SW480 (cell line): ENCODE measurements at regions not wholly inside any gene's neighbourhood (a gene's known extent, or its start where the extent isn't known, plus 50 kb on each side); places are given as distances from the start of the nearest gene placed in this dataset.
"Not testable (repeated sequence)": the region's sequence is repeated elsewhere in the genome, so short reads cannot be mapped to it uniquely, and the experiment has no call there.

Source experiments
- DNase-seq: peaks from one replicate; pipeline ENCODE4 v3.0.0-alpha.2; 2016; ENCODE audit warnings: low spot score

DNA sequence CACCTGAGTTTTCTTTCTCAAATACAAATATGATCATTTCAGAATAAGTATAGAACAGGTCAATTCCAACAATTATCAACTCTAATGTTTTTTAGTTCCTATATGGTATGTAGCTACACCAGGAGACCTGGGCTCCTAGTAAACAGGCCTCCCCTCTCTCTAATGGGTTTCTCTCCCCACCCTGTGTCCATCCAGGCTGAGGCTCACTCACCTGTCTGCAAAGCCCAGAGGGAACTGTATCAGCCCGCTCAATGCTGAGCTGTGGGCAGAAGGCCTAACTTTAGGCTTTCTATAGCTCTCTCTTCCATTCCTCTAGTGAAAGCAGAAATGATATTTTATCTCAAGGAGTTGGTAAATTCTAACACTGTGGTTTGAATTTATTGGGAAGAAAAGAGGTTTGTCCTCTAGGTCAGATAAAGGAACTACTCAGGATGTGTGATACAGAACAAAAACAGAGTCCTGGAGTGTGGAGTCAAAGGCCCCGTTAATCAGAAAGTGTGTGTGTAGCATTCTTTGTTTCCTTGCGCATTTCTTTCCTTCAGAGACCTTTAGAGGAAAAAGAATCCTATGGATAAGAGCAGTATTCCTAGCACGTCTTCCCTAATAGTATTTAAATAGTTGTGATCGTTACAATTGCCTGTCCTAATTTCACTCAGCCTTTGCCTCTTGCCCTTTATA lies 408.9 kb downstream of the PYDC2 start:
- DNase-seq = no peak

GRCh38 chr3:191873736-191874135 lies 412.8 kb downstream of the PYDC2 start:
- no peak for DNase-seq

- DNase-seq = peak; percentile 9
These were observed 421.3 kb downstream of the PYDC2 start for GRCh38 chr3:191882289-191882688.

GRCh38 chr3:191884132-191884531 lies 423.2 kb downstream of the PYDC2 start:
- DNase-seq = no peak

DNA sequence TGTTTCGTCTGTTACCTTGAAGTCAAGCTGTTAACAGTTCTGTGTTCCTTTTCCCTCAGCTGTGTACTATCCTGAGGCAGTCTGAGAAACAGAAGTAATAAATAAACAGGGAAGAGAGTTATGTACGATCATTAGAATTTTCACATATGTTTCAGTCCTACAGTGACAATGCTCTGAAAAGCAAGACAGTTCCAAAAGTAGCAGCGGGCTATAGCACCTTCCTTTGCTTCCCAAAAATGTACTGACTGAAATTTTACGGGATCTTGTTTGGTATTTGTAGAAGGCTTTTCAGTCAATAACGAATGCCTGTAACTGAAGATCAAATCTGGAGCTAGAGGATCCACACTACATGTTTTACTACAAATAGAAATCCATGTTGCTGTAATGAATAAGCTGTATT lies 428.1 kb downstream of the PYDC2 start:
- no peak for DNase-seq

DNA sequence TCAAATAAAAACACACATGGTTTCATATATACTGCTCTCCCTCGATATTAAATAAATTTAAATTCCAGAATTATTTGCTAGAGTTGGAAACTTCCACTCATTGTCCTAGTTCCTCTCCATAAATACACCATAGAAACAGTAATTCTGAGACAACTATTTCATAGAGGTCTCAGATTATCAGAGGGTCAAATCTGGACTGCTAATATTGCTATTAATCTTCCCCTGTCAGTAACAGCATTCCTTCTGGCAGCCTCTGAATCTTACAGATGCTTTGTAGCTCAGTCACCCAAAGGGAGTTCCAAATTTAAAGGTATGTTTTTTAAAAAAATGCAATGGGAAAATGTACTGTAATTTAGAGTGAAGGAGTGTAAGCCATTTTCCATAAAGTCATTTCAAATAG lies 428.8 kb downstream of the PYDC2 start:
- DNase-seq = no peak

- DNase-seq = no peak
These were observed 433.4 kb downstream of the PYDC2 start for GRCh38 chr3:191894406-191894805.

- DNase-seq = peak; percentile 48
These were observed 440.8 kb downstream of the PYDC2 start for GRCh38 chr3:191901741-191902140.

DNA sequence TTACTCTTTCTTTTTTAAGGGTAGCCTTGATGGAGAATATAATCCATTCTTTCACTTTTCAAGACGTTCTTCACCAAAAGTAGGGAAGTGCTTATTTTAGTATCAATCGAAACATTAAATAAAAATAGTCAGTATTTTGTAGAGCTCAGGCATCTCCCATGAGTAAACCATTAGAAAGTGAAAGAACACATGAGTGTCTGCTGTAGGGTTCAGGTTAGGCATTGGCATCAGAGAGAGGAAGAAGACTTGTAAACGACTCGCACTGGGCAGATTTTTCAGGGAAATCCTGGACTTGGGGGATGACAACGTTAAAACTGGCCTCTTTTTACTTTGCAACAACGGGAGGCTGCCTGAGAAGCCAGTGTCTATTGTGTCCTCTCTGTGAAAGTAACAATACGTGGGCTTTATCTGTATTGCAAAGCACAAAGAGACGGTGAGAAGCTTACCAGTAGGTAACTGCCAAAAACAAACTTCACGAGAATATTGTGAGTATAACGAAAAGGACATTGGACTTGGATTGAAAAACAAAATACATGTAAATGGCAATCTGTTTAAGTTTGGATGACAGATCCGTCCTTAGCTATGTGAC lies 451.7 kb downstream of the PYDC2 start:
- no peak for DNase-seq

GRCh38 chr3:191915712-191916111 lies 454.7 kb downstream of the PYDC2 start:
- DNase-seq = no peak

GRCh38 chr3:191919491-191920026 lies 458.6 kb downstream of the PYDC2 start:
- no peak for DNase-seq

DNA sequence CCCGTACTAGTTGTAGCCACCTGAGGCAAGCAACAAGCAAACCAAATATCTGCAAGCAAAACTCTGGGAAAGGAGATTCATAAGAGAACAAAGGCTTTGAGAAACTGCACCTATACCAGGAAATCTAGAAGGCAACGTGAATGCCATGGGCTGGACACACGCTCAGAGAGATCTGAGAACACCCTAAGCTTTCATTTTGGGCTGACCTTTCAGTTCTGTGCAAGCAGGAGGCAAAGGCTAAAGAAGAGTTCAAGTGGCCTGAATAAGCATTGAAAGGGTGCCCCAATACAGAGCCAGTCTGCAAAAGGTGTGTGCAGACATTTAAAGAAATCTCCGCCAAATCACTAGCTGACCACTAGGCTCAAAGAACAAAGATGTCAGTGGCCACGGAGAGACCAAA lies 461.6 kb downstream of the PYDC2 start:
- no peak for DNase-seq

GRCh38 chr3:191927183-191927817 lies 466.3 kb downstream of the PYDC2 start:
- DNase-seq = not testable (repeated sequence)

DNA sequence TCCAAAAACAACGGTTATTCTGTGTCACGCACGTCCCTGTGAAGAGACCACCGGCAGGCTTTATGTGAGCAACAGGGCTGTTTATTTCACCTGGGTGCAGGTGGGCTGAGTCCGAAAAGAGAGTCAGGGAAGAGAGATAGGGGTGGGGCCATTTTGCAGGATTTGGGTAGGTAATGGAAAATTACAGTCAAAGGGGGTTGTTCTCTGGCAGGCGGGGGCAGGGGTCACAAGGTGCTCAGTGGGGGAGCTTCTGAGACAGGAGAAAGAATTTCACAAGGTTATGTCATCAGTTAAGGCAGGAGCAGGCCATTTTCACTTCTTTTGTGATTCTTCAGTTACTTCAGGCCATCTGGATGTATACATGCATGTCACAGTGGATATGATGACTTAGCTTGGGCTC lies 467.0 kb downstream of the PYDC2 start:
- DNase-seq = not testable (repeated sequence)

DNA sequence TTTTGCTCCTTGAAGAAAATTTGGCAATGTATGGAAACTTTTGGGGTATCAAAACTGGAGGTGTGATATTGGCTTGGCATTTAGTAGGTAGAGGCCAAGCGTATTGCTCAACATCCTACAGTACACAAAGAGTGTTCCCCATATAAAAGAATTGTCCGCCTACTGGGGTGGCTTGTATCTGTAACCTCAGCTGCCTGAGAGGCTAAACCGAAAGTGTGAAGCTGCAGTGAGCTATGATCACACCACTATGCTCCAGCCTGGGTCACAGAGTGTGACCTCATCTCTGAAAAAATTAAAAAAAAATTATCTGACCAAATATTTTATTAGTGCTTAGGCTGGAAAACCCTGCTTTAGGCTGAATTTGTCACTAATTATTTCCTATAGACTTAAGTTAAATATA lies 483.9 kb downstream of the PYDC2 start:
- no peak for DNase-seq

DNA sequence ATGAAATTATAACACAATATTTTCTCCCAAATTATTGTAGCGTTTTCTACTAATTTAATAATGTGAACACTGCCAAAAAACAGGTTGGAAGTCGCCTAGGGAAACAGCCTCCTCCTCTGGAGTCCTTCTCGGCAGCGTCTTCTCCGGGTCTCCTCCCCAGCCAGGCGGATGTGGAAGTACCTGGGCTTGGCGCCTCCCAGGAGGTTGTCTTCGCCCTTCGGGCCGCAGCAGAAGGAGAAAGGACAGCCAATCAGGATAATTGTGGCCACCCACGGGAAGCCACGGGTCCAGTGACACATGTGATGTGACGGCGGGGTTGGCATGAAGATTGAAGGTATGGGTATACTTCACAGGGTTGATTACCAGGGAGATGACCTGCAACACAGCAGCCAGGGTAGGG lies 491.2 kb downstream of the PYDC2 start:
- DNase-seq = no peak

- no peak for DNase-seq
These were observed 491.6 kb downstream of the PYDC2 start for GRCh38 chr3:191952609-191953008.

DNA sequence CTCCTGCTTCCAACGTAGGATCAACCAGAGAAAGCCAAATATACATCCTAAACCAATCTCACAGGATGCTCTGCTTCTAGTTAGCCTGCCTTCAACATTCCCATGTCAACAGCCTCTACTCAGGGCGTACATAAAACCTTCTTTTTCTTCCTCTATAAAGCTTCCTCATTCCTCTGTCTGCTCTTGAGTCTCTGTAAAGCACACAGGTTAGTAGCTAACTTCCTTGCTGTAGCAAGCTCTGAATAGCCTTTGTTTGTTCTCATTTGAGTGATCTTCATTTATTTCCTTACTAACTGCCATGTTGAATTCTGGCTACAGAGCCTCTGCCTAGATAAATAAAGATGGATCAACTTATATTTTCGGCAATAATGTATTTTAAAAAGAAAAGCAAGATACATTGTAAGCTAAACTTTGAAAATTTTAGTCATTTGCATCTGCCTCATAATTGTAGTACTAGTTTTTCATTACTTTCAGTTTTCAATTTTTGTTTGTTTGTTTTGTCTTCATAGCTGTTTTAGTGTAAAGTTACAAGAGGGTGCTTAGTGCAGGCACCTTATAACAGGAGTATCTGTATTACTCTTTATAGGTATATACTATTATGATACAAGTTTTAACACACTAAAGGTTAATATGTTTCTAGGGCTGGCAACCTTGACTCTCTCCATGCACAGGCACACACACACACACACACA lies 498.2 kb downstream of the PYDC2 start:
- DNase-seq = no peak

- DNase-seq = no peak
These were observed 499.0 kb downstream of the PYDC2 start for GRCh38 chr3:191959876-191960413.

DNA sequence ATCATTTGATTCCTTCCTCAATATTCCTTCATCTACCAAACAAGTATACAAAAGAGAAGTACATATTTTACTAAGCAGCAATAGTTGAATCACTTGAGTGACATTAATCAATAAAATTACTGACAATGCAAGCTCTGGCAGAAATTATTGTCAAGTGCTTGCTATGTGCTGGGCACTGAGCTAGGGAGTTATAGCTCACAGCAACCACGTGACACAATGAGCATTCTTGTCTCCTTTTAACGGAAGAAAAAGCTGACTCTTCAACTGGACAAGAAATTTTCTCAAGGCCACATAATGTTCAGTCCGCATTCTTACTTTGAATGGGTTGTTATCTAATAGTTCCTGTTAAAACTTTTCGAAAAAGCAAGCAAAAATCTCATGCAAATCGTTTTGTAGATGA lies 500.1 kb downstream of the PYDC2 start:
- no peak for DNase-seq

GRCh38 chr3:191961529-191961928 lies 500.6 kb downstream of the PYDC2 start:
- no peak for DNase-seq

DNA sequence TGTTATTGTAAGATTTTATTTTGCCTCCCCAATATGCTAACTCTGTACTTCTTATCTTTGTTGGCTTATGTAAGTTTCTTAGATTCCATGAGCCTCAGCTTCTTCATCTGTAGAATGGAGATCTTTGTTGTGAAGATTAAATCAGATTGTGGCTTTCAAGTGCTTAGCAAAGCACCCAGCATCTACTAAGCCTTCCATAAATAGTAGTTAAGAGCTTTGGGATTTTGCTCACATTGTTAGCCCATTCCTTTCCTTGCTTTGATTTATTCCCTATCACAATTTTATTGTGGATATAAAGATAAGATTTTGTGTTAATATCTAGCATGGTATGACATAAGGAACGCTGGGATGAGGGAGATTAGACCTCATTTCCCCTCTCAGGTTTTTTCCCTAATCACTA lies 501.4 kb downstream of the PYDC2 start:
- no peak for DNase-seq
